Panc1 (cell line): ENCODE measurements at regions not wholly inside any gene's neighbourhood (a gene's known extent, or its start where the extent isn't known, plus 50 kb on each side); places are given as distances from the start of the nearest gene placed in this dataset.

ENCODE experiments used
- CTCF ChIP-seq: fragments of 450-650 bp; IDR thresholded peaks from 2 replicates; pipeline ENCODE4 v1.5.1; 2017; ENCODE audit warnings: mild to moderate bottlenecking
- REST ChIP-seq, 2 experiments: IDR thresholded peaks; 2 replicates each; pipeline ENCODE4 v1.6.1; 2011 to 2012; ENCODE audit warnings: low read depth in 2 of 2, control low read depth in 1 of 2, low read length in 1 of 2, mild to moderate bottlenecking in 1 of 2, moderate library complexity in 1 of 2; ENCODE audit not compliant: insufficient read depth in 1 of 2

GRCh38 chr9:78714576-78714975 is 417.7 kb downstream of the PSAT1 start:
- TF ChIP-seq REST (IDR thresholded peaks at IDR 0.05; ENCODE audit: insufficient read depth in 1 of 2, low read depth in 2 of 2, low read length in 1 of 2) (no peak), CTCF (no peak)
